Tibial nerve (tissue), 4 donors: ENCODE measurements at regions not wholly inside any gene's neighbourhood (a gene's known extent, or its start where the extent isn't known, plus 50 kb on each side); places are given as distances from the start of the nearest gene placed in this dataset.

Source experiments
- DNase-seq, 2 donors: peaks; one replicate each; pipeline ENCODE4 v3.0.0-alpha.2; 2019; ENCODE audit warnings: low spot score in 2 of 2
- H3K27ac ChIP-seq, 4 donors: fragments of 200-600 bp; sonication (generic) in 3 of 4; one replicate each; pipeline ENCODE4 v1.5.1; 2017 to 2019; ENCODE audit warnings: mild to moderate bottlenecking in 1 of 4
- H3K27me3 ChIP-seq, 2 donors: fragments of 200-600 bp; sonication (generic) in 1 of 2; one replicate each; pipeline versions ENCODE4 v1.5.1 to v1.6.0; 2017 to 2019
- H3K36me3 ChIP-seq, 3 donors: fragments of 200-600 bp; sonication (generic); one replicate each; pipeline ENCODE4 v1.5.1; 2018 to 2019
- H3K4me1 ChIP-seq, 4 donors: fragments of 200-600 bp; sonication (generic) in 3 of 4; one replicate each; pipeline ENCODE4 v1.5.1; 2017 to 2019
- H3K4me3 ChIP-seq, 4 donors: fragments of 200-600 bp; sonication (generic) in 3 of 4; one replicate each; pipeline ENCODE4 v1.5.1; 2017 to 2019; ENCODE audit warnings: mild to moderate bottlenecking in 1 of 4, moderate library complexity in 1 of 4
- H3K9me3 ChIP-seq, 4 donors: fragments of 200-600 bp; sonication (generic) in 3 of 4; one replicate each; pipeline ENCODE4 v1.5.1; 2017 to 2019
- EP300 ChIP-seq, 2 donors: sonication (generic); formaldehyde crosslinking; IDR thresholded peaks; one replicate each; pipeline ENCODE4 v1.6.1; 2017; ENCODE audit warnings: antibody characterized with exemption in 2 of 2, mild to moderate bottlenecking in 1 of 2
- POLR2A ChIP-seq, 2 donors: fragments of 450-650 bp; IDR thresholded peaks; one replicate each; pipeline ENCODE4 v1.6.1; 2017; ENCODE audit warnings: antibody characterized with exemption in 2 of 2, mild to moderate bottlenecking in 2 of 2, moderate library complexity in 2 of 2
- WGBS, 2 donors: methylation state at CpG; one replicate each; pipeline ENCODE4 v1.1.5; 2018; 5-methylcytosine and 5-hydroxymethylcytosine counted together
- TF ChIP-seq, protein P1 (sequence below), 5 experiments: fragments of 200-600 bp in 3 of 5; fragments of 450-650 bp in 2 of 5; sonication (generic) in 3 of 5; IDR thresholded peaks; one replicate each; pipeline ENCODE4 v1.5.1; 2016 to 2019; ENCODE audit warnings: antibody characterized with exemption in 5 of 5, mild to moderate bottlenecking in 3 of 5, moderate library complexity in 2 of 5

GRCh38 chr3:137347132-137347531 lies 389.3 kb downstream of the IL20RB start:
- DNase-seq: no peak
- no peaks in the 10 kb centered on the region for H3K4me1 ChIP-seq
- H3K27ac ChIP-seq: no peak overlapping the region
- H3K9me3 ChIP-seq: no peaks in the 10 kb centered on the region
- TF ChIP-seq EP300 (IDR thresholded peaks at IDR 0.05) (no peak), POLR2A (IDR thresholded peaks at IDR 0.05) (no peak)
- TF ChIP-seq, protein P1, sequence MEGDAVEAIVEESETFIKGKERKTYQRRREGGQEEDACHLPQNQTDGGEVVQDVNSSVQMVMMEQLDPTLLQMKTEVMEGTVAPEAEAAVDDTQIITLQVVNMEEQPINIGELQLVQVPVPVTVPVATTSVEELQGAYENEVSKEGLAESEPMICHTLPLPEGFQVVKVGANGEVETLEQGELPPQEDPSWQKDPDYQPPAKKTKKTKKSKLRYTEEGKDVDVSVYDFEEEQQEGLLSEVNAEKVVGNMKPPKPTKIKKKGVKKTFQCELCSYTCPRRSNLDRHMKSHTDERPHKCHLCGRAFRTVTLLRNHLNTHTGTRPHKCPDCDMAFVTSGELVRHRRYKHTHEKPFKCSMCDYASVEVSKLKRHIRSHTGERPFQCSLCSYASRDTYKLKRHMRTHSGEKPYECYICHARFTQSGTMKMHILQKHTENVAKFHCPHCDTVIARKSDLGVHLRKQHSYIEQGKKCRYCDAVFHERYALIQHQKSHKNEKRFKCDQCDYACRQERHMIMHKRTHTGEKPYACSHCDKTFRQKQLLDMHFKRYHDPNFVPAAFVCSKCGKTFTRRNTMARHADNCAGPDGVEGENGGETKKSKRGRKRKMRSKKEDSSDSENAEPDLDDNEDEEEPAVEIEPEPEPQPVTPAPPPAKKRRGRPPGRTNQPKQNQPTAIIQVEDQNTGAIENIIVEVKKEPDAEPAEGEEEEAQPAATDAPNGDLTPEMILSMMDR (IDR thresholded peaks at IDR 0.05): no peak
- H3K27me3 ChIP-seq: no peaks in the 10 kb centered on the region
- WGBS, 2 donors: 72 to 85% methylated on average over 2 of the region's 2 CpGs
- no peaks in the 10 kb centered on the region for H3K36me3 ChIP-seq
- H3K4me3 ChIP-seq: no peak overlapping the region

- WGBS, 2 donors: 33 to 46% methylated on average over 1 of the region's 1 CpG
- TF ChIP-seq EP300 (IDR thresholded peaks at IDR 0.05): no peak
- no peak for TF ChIP-seq POLR2A (IDR thresholded peaks at IDR 0.05)
- TF ChIP-seq, protein P1 (IDR thresholded peaks at IDR 0.05): no peak
- no peaks in the 10 kb centered on the region for H3K27me3 ChIP-seq
- no peak overlapping the region for H3K27ac ChIP-seq
- DNase-seq: no peak
- peaks cover 0 to under 1% (median 0%) of the 10 kb centered on the region in 4 donors for H3K9me3 ChIP-seq
- H3K4me1 ChIP-seq: no peaks in the 10 kb centered on the region
- H3K4me3 ChIP-seq: no peak overlapping the region
- H3K36me3 ChIP-seq: no peaks in the 10 kb centered on the region
Observed at GRCh38 chr3:137347817-137348368, 390.1 kb downstream of the IL20RB start.

GRCh38 chr3:137348936-137349335 lies 391.2 kb downstream of the IL20RB start:
- Histone ChIP-seq H3K4me1 (no peaks in the 10 kb centered on the region), H3K27me3 (no peaks in the 10 kb centered on the region), H3K9me3 (peaks cover 0 to 3% (median 0%) of the 10 kb centered on the region in 4 donors), H3K36me3 (no peaks in the 10 kb centered on the region), H3K27ac (no peak overlapping the region), H3K4me3 (no peak overlapping the region)
- WGBS, 2 donors: 62 to 81% methylated on average over 7 of the region's 7 CpGs
- DNase-seq: no peak
- TF ChIP-seq, protein P1 (IDR thresholded peaks at IDR 0.05): no peak
- TF ChIP-seq EP300 (IDR thresholded peaks at IDR 0.05) (no peak), POLR2A (IDR thresholded peaks at IDR 0.05) (no peak)

- TF ChIP-seq, protein P1 (IDR thresholded peaks at IDR 0.05): no peak
- TF ChIP-seq EP300 (IDR thresholded peaks at IDR 0.05) (no peak), POLR2A (IDR thresholded peaks at IDR 0.05) (no peak)
- no peak overlapping the region for H3K4me3 ChIP-seq
- 82 to 84% methylated on average over 8 of the region's 8 CpGs for WGBS, 2 donors
- no peaks in the 10 kb centered on the region for H3K36me3 ChIP-seq
- peaks cover 0 to 3% (median 0%) of the 10 kb centered on the region in 4 donors for H3K9me3 ChIP-seq
- no peaks in the 10 kb centered on the region for H3K4me1 ChIP-seq
- H3K27me3 ChIP-seq: no peaks in the 10 kb centered on the region
- DNase-seq: no peak
- H3K27ac ChIP-seq: no peak overlapping the region
Observed at GRCh38 chr3:137349557-137350348, 392.0 kb downstream of the IL20RB start.

- Histone ChIP-seq H3K9me3 (peaks cover 0 to 44% (median 4%) of the 10 kb centered on the region in 4 donors), H3K4me1 (no peaks in the 10 kb centered on the region), H3K4me3 (no peak overlapping the region), H3K36me3 (no peaks in the 10 kb centered on the region), H3K27me3 (no peaks in the 10 kb centered on the region), H3K27ac (no peak overlapping the region)
- TF ChIP-seq POLR2A (IDR thresholded peaks at IDR 0.05): no peak
- TF ChIP-seq, protein P1 (IDR thresholded peaks at IDR 0.05): no peak
- TF ChIP-seq EP300 (IDR thresholded peaks at IDR 0.05): no peak
- WGBS, 2 donors: 86 to 96% methylated on average over 2 of the region's 2 CpGs
- DNase-seq: no peak
Observed at GRCh38 chr3:137360531-137361201, 402.9 kb downstream of the IL20RB start.
